Loucy (cell line): ENCODE measurements at regions not wholly inside any gene's neighbourhood (a gene's known extent, or its start where the extent isn't known, plus 50 kb on each side); places are given as distances from the start of the nearest gene placed in this dataset.

Experiments used
- H2AFZ ChIP-seq: fragments of 200-600 bp; sonication (generic); 2 replicates; pipeline ENCODE4 v1.6.0; 2016; ENCODE audit warnings: antibody characterized with exemption, mild to moderate bottlenecking, low read length, moderate library complexity
- H3F3A ChIP-seq: fragments of 200-600 bp; 2 replicates; pipeline ENCODE4 v1.6.0; 2016; ENCODE audit warnings: antibody characterized with exemption, low read depth, mild to moderate bottlenecking
- H3K27me3 ChIP-seq: fragments of 200-600 bp; sonication (generic); 2 replicates; pipeline ENCODE4 v1.6.1; 2014; ENCODE audit warnings: low read length, mild to moderate bottlenecking; ENCODE audit not compliant: insufficient read depth, poor library complexity, severe bottlenecking
- H3K36me3 ChIP-seq: fragments of 200-600 bp; sonication (generic); 2 replicates; pipeline ENCODE4 v1.6.1; 2016; ENCODE audit warnings: low read length; ENCODE audit not compliant: insufficient read depth
- H3K4me1 ChIP-seq: fragments of 200-600 bp; sonication (generic); 2 replicates; pipeline ENCODE4 v1.5.1; 2014; ENCODE audit warnings: low read length, mild to moderate bottlenecking; ENCODE audit not compliant: insufficient read depth, poor library complexity, severe bottlenecking
- H3K4me2 ChIP-seq: fragments of 200-600 bp; sonication (generic); 2 replicates; pipeline ENCODE4 v1.6.0; 2014; ENCODE audit warnings: antibody characterized with exemption, low read length, low read depth, mild to moderate bottlenecking; ENCODE audit not compliant: poor library complexity, severe bottlenecking
- H3K4me3 ChIP-seq: fragments of 200-600 bp; sonication (generic); 2 replicates; pipeline ENCODE4 v1.5.1; 2014; ENCODE audit warnings: low read length, mild to moderate bottlenecking, mixed read lengths; ENCODE audit not compliant: poor library complexity, severe bottlenecking
- H3K79me2 ChIP-seq: fragments of 200-600 bp; sonication (generic); 2 replicates; pipeline ENCODE4 v1.6.1; 2014; ENCODE audit warnings: low read length; ENCODE audit not compliant: insufficient read depth
- H3K9ac ChIP-seq: fragments of 200-600 bp; sonication (generic); 2 replicates; pipeline ENCODE4 v1.6.0; 2014; ENCODE audit warnings: mild to moderate bottlenecking, low read depth, low read length, moderate library complexity; ENCODE audit not compliant: poor library complexity, severe bottlenecking
- H3K9me2 ChIP-seq: fragments of 200-600 bp; sonication (generic); replicated peaks from 2 replicates; pipeline ENCODE4 v1.6.1; 2016; ENCODE audit warnings: low read depth, low read length, mixed read lengths
- H3K9me3 ChIP-seq: fragments of 200-600 bp; sonication (generic); 2 replicates; pipeline ENCODE4 v1.6.1; 2014; ENCODE audit warnings: mild to moderate bottlenecking, antibody characterized with exemption, low read length, low read depth; ENCODE audit not compliant: insufficient read depth
- H4K20me1 ChIP-seq: fragments of 200-600 bp; sonication (generic); 2 replicates; pipeline ENCODE4 v1.6.0; 2014; ENCODE audit warnings: antibody characterized with exemption, low read length, mild to moderate bottlenecking; ENCODE audit not compliant: insufficient read depth, poor library complexity, severe bottlenecking
- EZH2phosphoT487 ChIP-seq: fragments of 200-600 bp; IDR thresholded peaks from 2 replicates; pipeline ENCODE4 v1.6.1; 2018; ENCODE audit warnings: antibody characterized with exemption, mild to moderate bottlenecking, moderate library complexity, borderline replicate concordance
- TF ChIP-seq, protein P1 (sequence below): fragments of 200-600 bp; sonication (generic); conservative IDR thresholded peaks from 2 replicates; pipeline ENCODE4 v1.5.1; 2014; ENCODE audit warnings: mild to moderate bottlenecking, antibody characterized with exemption, low read length

- H3K4me3 ChIP-seq, result no peak overlapping the region
Measured at GRCh38 chr3:115286529-115287197, 139.6 kb upstream of the ZBTB20 start.

GRCh38 chr3:115287198-115287597 lies 140.1 kb upstream of the ZBTB20 start:
- Histone ChIP-seq H3K79me2 (no peaks in the 10 kb centered on the region), H2AFZ (no peak overlapping the region), H3K9ac (no peak overlapping the region), H3F3A (no peaks in the 10 kb centered on the region), H3K36me3 (no peaks in the 10 kb centered on the region), H3K9me2 (no peaks in the 10 kb centered on the region), H3K4me3 (no peak overlapping the region), H3K9me3 (no peaks in the 10 kb centered on the region), H3K4me2 (no peak overlapping the region), H4K20me1 (no peaks in the 10 kb centered on the region), H3K27me3 (no peaks in the 10 kb centered on the region), H3K4me1 (no peaks in the 10 kb centered on the region)
- no peak for TF ChIP-seq EZH2phosphoT487
- TF ChIP-seq, protein P1, sequence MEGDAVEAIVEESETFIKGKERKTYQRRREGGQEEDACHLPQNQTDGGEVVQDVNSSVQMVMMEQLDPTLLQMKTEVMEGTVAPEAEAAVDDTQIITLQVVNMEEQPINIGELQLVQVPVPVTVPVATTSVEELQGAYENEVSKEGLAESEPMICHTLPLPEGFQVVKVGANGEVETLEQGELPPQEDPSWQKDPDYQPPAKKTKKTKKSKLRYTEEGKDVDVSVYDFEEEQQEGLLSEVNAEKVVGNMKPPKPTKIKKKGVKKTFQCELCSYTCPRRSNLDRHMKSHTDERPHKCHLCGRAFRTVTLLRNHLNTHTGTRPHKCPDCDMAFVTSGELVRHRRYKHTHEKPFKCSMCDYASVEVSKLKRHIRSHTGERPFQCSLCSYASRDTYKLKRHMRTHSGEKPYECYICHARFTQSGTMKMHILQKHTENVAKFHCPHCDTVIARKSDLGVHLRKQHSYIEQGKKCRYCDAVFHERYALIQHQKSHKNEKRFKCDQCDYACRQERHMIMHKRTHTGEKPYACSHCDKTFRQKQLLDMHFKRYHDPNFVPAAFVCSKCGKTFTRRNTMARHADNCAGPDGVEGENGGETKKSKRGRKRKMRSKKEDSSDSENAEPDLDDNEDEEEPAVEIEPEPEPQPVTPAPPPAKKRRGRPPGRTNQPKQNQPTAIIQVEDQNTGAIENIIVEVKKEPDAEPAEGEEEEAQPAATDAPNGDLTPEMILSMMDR, result no peak

More at GRCh38 chr3:115286529-115287197, 139.6 kb upstream of the ZBTB20 start:
- TF ChIP-seq EZH2phosphoT487, result no peak
- TF ChIP-seq, protein P1, result no peak
- H2AFZ ChIP-seq, result no peak overlapping the region
- H3K4me2 ChIP-seq, result no peak overlapping the region
- H3K27me3 ChIP-seq, result no peaks in the 10 kb centered on the region
- H4K20me1 ChIP-seq, result no peaks in the 10 kb centered on the region
- H3K79me2 ChIP-seq, result no peaks in the 10 kb centered on the region
- H3K9ac ChIP-seq, result no peak overlapping the region
- no peaks in the 10 kb centered on the region for H3K9me3 ChIP-seq
- no peaks in the 10 kb centered on the region for H3F3A ChIP-seq
- no peaks in the 10 kb centered on the region for H3K9me2 ChIP-seq
- no peaks in the 10 kb centered on the region for H3K4me1 ChIP-seq
- no peaks in the 10 kb centered on the region for H3K36me3 ChIP-seq

DNA sequence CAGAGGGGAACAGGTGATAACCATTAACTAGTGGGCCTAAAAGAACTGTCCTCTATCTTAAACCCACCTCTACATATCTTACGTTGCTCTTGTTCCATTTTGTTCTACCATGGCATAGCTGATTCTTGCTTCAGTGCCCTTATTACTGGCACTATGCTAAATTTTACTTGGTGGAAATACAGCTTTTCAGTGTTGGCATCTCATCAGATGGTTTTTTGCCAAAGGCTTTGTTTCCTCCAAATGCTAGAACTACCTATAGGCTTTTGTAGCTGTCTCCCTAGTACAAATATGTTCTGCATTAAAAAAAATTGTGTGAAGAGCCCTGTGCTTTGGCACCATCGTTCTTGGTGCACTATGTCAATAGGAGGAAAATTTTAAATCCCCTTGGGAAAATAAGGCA lies 145.0 kb upstream of the ZBTB20 start:
- Histone ChIP-seq H3K79me2 (no peaks in the 10 kb centered on the region), H3K4me2 (no peak overlapping the region), H2AFZ (no peak overlapping the region), H3K36me3 (no peaks in the 10 kb centered on the region), H4K20me1 (no peaks in the 10 kb centered on the region), H3K9me3 (no peaks in the 10 kb centered on the region), H3K9ac (no peak overlapping the region), H3K9me2 (no peaks in the 10 kb centered on the region), H3K27me3 (no peaks in the 10 kb centered on the region), H3F3A (no peaks in the 10 kb centered on the region), H3K4me1 (no peaks in the 10 kb centered on the region), H3K4me3 (no peak overlapping the region)
- TF ChIP-seq, protein P1, result no peak
- no peak for TF ChIP-seq EZH2phosphoT487
